GM12878 (cell line): ENCODE measurements at regions not wholly inside any gene's neighbourhood (a gene's known extent, or its start where the extent isn't known, plus 50 kb on each side); places are given as distances from the start of the nearest gene placed in this dataset.

Experiments used
- ATAC-seq: fragments of 200-7000 bp; cut with Tn5 transposase; 3 replicates; pipeline ENCODE4 v1.9.1; 2020; ENCODE audit warnings: mild to moderate bottlenecking, moderate library complexity
- BruUV-seq: library from RNA; stranded (reverse); fragments of 400-500 nt; replicated peaks from 2 replicates; lab custom pipeline; 2021; lab: Mats Ljungman, UMichigan
- CTCF ChIA-PET: fragments of 300-600 bp; sonication (Branson Sonifier 250); formaldehyde crosslinking; extraction: SDS; loops from one replicate; lab custom pipeline; 2021; ENCODE audit warnings: inconsistent platforms; lab: Yijun Ruan, JAX
- POLR2A ChIA-PET: fragments of 350-600 bp; formaldehyde crosslinking; extraction: SDS; loops from one replicate; lab custom pipeline; 2021; ENCODE audit warnings: inconsistent platforms; lab: Charles Lee
- RAD21 ChIA-PET: fragments of 300-600 bp; sonication (Branson Sonifier 250); formaldehyde crosslinking; loops from one replicate; lab custom pipeline; 2023; ENCODE audit warnings: antibody characterized with exemption; ENCODE audit not compliant: unreplicated experiment; lab: Charles Lee
- SMC1A ChIA-PET: fragments of 300-600 bp; sonication (Branson Sonifier 250); formaldehyde crosslinking; loops from one replicate; lab custom pipeline; 2023; ENCODE audit not compliant: unreplicated experiment, uncharacterized antibody; lab: Charles Lee
- DNase-seq: peaks from one replicate; pipeline ENCODE4 v3.0.0-alpha.2; 2011; ENCODE audit warnings: low read depth, low spot score
- FAIRE-seq: peaks from 3 replicates; lab custom pipeline; 2011; peaks lifted over from hg19 to GRCh38; lab: Jason Lieb, UNC
- H2AFZ ChIP-seq: 2 replicates; pipeline ENCODE4 v1.6.0; 2011; ENCODE audit warnings: low read depth, low read length, control low read depth; ENCODE audit not compliant: control insufficient read depth
- H3K27ac ChIP-seq: 2 replicates; pipeline ENCODE4 v1.5.1; 2011; ENCODE audit warnings: control low read depth; ENCODE audit not compliant: control insufficient read depth, insufficient read depth
- H3K27me3 ChIP-seq, 2 experiments: replicated peaks in 1 of 2; 2 replicates each; pipeline versions ENCODE4 v1.6.0 to v1.6.1; 2011; ENCODE audit warnings: low read length in 1 of 2; ENCODE audit not compliant: control insufficient read depth in 2 of 2, insufficient read depth in 2 of 2
- H3K36me3 ChIP-seq, 2 experiments: 2 replicates each; pipeline ENCODE4 v1.5.1; 2011; ENCODE audit warnings: low read length in 1 of 2; ENCODE audit not compliant: control insufficient read depth in 2 of 2, insufficient read depth in 2 of 2
- H3K4me1 ChIP-seq: 2 replicates; pipeline ENCODE4 v1.6.1; 2011; ENCODE audit warnings: mild to moderate bottlenecking, low read length, moderate library complexity, mixed read lengths; ENCODE audit not compliant: control insufficient read depth, insufficient read depth
- H3K4me2 ChIP-seq: 2 replicates; pipeline ENCODE4 v1.6.0; 2011; ENCODE audit warnings: control low read depth; ENCODE audit not compliant: control insufficient read depth, insufficient read depth
- H3K4me3 ChIP-seq: fragments of 200-600 bp; sonication (generic); 2 replicates; pipeline ENCODE4 v1.5.1; 2016
- H3K79me2 ChIP-seq: 2 replicates; pipeline ENCODE4 v1.6.0; 2011; ENCODE audit warnings: low read length; ENCODE audit not compliant: control insufficient read depth, insufficient read depth
- H3K9ac ChIP-seq: 2 replicates; pipeline ENCODE4 v1.8.0; 2011; ENCODE audit warnings: low read length, control low read depth, mixed read lengths; ENCODE audit not compliant: control insufficient read depth, insufficient read depth
- H3K9me3 ChIP-seq: replicated peaks from 3 replicates; pipeline ENCODE4 v1.5.1; 2011; ENCODE audit warnings: mild to moderate bottlenecking, low read length; ENCODE audit not compliant: control insufficient read depth, insufficient read depth
- H4K20me1 ChIP-seq: 2 replicates; pipeline ENCODE4 v1.6.0; 2011; ENCODE audit not compliant: control insufficient read depth, insufficient read depth
- CBX3 ChIP-seq: fragments of 200-600 bp; sonication (generic); IDR thresholded peaks from 2 replicates; pipeline ENCODE4 v1.6.1; 2016; ENCODE audit warnings: low read depth, borderline replicate concordance
- CREM ChIP-seq: IDR thresholded peaks from 2 replicates; pipeline ENCODE4 v1.6.1; 2014; ENCODE audit warnings: antibody characterized with exemption, low read depth
- HCFC1 ChIP-seq: fragments of 150-350 bp; IDR thresholded peaks from 2 replicates; pipeline ENCODE4 v1.6.1; 2014; ENCODE audit warnings: low read length
- IRF3 ChIP-seq: fragments of 450-650 bp; IDR thresholded peaks from 2 replicates; pipeline ENCODE4 v1.6.1; 2014; ENCODE audit warnings: mild to moderate bottlenecking
- NRF1 ChIP-seq: conservative IDR thresholded peaks from 2 replicates; pipeline ENCODE4 v1.6.1; 2011; ENCODE audit warnings: mild to moderate bottlenecking, low read depth, low read length, improper control_type of control experiment
- RCOR1 ChIP-seq: conservative IDR thresholded peaks from 2 replicates; pipeline ENCODE4 v1.6.1; 2012; ENCODE audit warnings: low read depth, low read length, improper control_type of control experiment
- RFX5 ChIP-seq: IDR thresholded peaks from 2 replicates; pipeline ENCODE4 v1.6.1; 2011; ENCODE audit warnings: low read depth, low read length, improper control_type of control experiment
- SMAD1 ChIP-seq: fragments of 450-650 bp; IDR thresholded peaks from 2 replicates; pipeline ENCODE4 v1.6.1; 2018; ENCODE audit warnings: mild to moderate bottlenecking, low read depth; ENCODE audit not compliant: partially characterized antibody
- SMC3 ChIP-seq: IDR thresholded peaks from 2 replicates; pipeline ENCODE4 v1.6.1; 2011; ENCODE audit warnings: low read length, improper control_type of control experiment, borderline replicate concordance
- ZNF622 ChIP-seq: fragments of 450-650 bp; IDR thresholded peaks from 2 replicates; pipeline ENCODE4 v1.6.1; 2017; ENCODE audit warnings: mild to moderate bottlenecking, inconsistent platforms
- ZZZ3 ChIP-seq: IDR thresholded peaks from 2 replicates; pipeline ENCODE4 v1.6.1; 2011; ENCODE audit warnings: low read depth; ENCODE audit not compliant: control insufficient read depth, insufficient read length
- WGBS: methylation state at CpG from one replicate; pipeline ENCODE4 v1.1.6; 2016; ENCODE audit warnings: low lambda C conversion rate; ENCODE audit not compliant: insufficient replicate concordance, insufficient coverage; ENCODE audit errors: missing lambda C conversion rate; 5-methylcytosine and 5-hydroxymethylcytosine counted together
- in situ Hi-C: fragments of 300-500 bp; cut with MboI; formaldehyde crosslinking; loops from 9 replicates; pipeline ENCODE4 v1.14.3; 2018; ENCODE audit warnings: mixed read lengths
- intact Hi-C: fragments of 100-400 bp; cut with micrococcal nuclease; formaldehyde crosslinking; loops from one replicate; pipeline ENCODE4 v1.14.2; 2022; ENCODE audit not compliant: unreplicated experiment
- TF ChIP-seq, protein P1 (sequence below): IDR thresholded peaks from 2 replicates; pipeline ENCODE4 v1.6.1; 2011; ENCODE audit warnings: borderline replicate concordance, low read depth, mild to moderate bottlenecking, moderate library complexity, low read length; ENCODE audit not compliant: insufficient read depth, poor library complexity, severe bottlenecking
- TF ChIP-seq, protein P2 (sequence below): fragments of 450-650 bp; IDR thresholded peaks from 2 replicates; pipeline ENCODE4 v1.6.1; 2016; ENCODE audit warnings: mild to moderate bottlenecking

DNA sequence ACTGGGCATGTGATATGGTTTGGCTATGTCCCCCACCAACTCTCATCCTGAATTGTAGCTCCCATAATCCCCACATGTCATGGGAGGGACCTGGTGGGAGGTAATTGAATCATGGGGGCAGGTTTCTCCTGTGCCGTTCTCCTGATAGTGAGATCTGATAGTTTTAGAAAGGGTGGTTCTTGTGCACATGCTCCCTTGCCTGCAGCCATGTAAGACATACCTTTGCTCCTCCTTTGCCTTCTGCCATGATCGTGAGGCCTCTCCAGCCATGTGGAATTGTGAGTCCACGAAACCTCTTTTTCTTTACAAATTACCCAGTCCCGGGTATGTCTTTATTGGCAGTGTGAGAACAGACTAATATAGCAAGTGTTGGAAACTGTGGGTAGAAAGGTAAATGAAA, 99.5 kb upstream of the HMCN1 start:
- H3K9me3 ChIP-seq: peaks cover 2% of the 10 kb centered on the region; the same call in 2 of the 3 replicates
- 79% methylated on average over 4 of the region's 4 CpGs for WGBS
- no peak overlapping the region for H3K4me2 ChIP-seq
- no peak overlapping the region for H3K9ac ChIP-seq
- DNase-seq (no peak), FAIRE-seq (no peak), ATAC-seq (no peak)
- SMC1A ChIA-PET: interaction anchor here (0.9 to 1.3 kb wide), 3 partner anchors 19 to 49 kb away, joined by 3 read pairs; no protein-coding TSS in a partner anchor
- H2AFZ ChIP-seq: no peak overlapping the region
- H3K36me3 ChIP-seq: no peaks in the 10 kb centered on the region
- no peaks in the 10 kb centered on the region for H4K20me1 ChIP-seq
- in situ Hi-C loops: no loop called here
- H3K27ac ChIP-seq: no peak overlapping the region
- RAD21 ChIA-PET: no interaction called here
- H3K4me3 ChIP-seq: no peak overlapping the region
- peaks cover 2% of the 10 kb centered on the region; the same call in 1 of the 2 replicates for H3K4me1 ChIP-seq
- POLR2A ChIA-PET: no interaction called here
- no peaks in the 10 kb centered on the region for H3K79me2 ChIP-seq
- intact Hi-C loops: no loop called here
- CTCF ChIA-PET: interaction anchor here (1.0 to 1.3 kb wide), 3 partner anchors 17 to 465 kb away, joined by 4 to 5 read pairs (median 5); no protein-coding TSS in a partner anchor
- TF ChIP-seq HCFC1: no peak
- no peak for TF ChIP-seq ZNF622
- TF ChIP-seq CBX3: no peak
- BruUV-seq: no TSS peak
- H3K27me3 ChIP-seq: no peaks in the 10 kb centered on the region

DNA sequence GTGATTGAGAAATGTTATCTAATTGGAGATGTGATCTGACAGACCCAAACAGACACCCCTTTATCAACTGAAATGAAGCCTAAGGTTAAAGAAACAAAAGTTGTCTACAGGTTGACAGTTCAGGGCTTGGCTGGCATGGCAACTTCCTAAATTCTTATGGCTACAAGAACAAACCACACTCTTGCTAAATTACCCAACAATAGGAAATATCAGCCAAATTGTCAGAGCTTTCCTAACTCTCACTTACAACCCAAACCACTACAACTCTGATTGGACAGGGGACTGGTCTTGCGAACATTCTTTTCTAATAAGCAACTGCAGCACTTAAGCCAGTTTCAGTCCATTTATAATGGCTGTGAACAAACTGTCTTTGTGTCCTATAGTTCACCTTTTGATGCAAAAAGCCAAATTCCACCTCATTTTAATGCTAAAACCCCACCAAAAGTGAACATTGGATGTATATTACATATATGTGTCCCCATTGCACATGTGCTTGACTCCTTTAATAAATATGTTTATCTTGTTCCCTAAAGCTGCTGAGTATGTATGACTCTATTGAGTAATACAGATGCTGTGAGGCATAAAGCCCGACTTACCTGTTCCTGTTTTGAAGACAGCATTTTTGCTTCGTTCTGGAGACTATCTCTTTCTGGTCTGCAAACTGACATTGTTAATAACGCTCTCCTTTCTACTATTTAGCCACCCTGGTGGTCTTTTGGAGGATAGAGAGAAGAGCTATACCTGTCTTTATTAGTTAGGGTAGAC, 101.3 kb upstream of the HMCN1 start:
- Histone ChIP-seq H3K4me3 (no peak overlapping the region), H3K9me3 (peaks cover 2% of the 10 kb centered on the region; the same call in 2 of the 3 replicates), H3K4me2 (no peak overlapping the region), H3K27me3 (no peaks in the 10 kb centered on the region; a peak in 1 of 4 replicates), H3K79me2 (no peaks in the 10 kb centered on the region), H3K27ac (no peak overlapping the region), H3K4me1 (peaks cover 2% of the 10 kb centered on the region; the same call in 1 of the 2 replicates), H4K20me1 (no peaks in the 10 kb centered on the region), H2AFZ (no peak overlapping the region), H3K9ac (no peak overlapping the region), H3K36me3 (no peaks in the 10 kb centered on the region)
- CTCF ChIA-PET: no interaction called here
- SMC1A ChIA-PET: no interaction called here
- ATAC-seq: no peak
- in situ Hi-C loops: no loop called here
- FAIRE-seq: no peak
- intact Hi-C loops: no loop called here
- POLR2A ChIA-PET: no interaction called here
- RAD21 ChIA-PET: no interaction called here
- no peak for DNase-seq
- 57% methylated on average over 4 of the region's 4 CpGs for WGBS
- BruUV-seq: no TSS peak
- TF ChIP-seq, protein P1, sequence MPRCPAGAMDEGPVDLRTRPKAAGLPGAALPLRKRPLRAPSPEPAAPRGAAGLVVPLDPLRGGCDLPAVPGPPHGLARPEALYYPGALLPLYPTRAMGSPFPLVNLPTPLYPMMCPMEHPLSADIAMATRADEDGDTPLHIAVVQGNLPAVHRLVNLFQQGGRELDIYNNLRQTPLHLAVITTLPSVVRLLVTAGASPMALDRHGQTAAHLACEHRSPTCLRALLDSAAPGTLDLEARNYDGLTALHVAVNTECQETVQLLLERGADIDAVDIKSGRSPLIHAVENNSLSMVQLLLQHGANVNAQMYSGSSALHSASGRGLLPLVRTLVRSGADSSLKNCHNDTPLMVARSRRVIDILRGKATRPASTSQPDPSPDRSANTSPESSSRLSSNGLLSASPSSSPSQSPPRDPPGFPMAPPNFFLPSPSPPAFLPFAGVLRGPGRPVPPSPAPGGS: no peak
- TF ChIP-seq ZNF622 (no peak), RCOR1 (no peak), SMAD1 (no peak), NRF1 (no peak), IRF3 (no peak), CREM (no peak), ZZZ3 (no peak), RFX5 (no peak), SMC3 (no peak)
- TF ChIP-seq, protein P2, sequence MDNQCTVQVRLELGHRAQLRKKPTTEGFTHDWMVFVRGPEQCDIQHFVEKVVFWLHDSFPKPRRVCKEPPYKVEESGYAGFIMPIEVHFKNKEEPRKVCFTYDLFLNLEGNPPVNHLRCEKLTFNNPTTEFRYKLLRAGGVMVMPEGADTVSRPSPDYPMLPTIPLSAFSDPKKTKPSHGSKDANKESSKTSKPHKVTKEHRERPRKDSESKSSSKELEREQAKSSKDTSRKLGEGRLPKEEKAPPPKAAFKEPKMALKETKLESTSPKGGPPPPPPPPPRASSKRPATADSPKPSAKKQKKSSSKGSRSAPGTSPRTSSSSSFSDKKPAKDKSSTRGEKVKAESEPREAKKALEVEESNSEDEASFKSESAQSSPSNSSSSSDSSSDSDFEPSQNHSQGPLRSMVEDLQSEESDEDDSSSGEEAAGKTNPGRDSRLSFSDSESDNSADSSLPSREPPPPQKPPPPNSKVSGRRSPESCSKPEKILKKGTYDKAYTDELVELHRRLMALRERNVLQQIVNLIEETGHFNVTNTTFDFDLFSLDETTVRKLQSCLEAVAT: no peak
